ENCODE measurements at regions not wholly inside any gene's neighbourhood (a gene's known extent, or its start where the extent isn't known, plus 50 kb on each side); places are given as distances from the start of the nearest gene placed in this dataset.

DNA sequence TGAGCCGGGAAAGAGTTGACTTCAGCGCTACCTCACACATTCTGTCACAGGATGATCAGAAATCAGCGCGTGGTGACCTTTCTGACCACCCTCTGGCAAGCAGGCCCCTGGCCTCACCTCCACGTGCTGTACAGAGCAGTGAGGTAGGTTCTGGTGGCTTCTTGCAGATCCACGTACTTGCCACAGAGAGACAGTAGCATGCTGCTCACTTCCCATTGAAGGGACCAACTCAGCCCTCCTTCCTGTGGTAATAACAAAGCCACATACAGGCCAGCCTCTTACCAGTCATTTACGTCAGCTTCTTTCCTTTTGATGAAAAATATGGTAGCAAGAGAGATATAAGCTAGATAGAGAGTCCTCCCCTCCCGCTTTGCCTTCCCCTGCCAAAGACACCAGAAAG lies 200.7 kb downstream of the CHRM3 start:
- H3K27me3 Mint-ChIP-seq (ENCODE audit: insufficient read depth, low read depth, poor library complexity): no peaks in the 10 kb centered on the region
- DNase-seq (ENCODE audit: low spot score) (peak; percentile 11), ATAC-seq (peak; percentile 67)
- Histone ChIP-seq H3K79me2 (replicated peaks; ENCODE audit: insufficient read depth) (no peaks in the 10 kb centered on the region), H3K9me2 (ENCODE audit: insufficient read depth) (no peaks in the 10 kb centered on the region), H3K4me2 (no peak overlapping the region), H4K20me1 (replicated peaks; ENCODE audit: insufficient read depth) (no peaks in the 10 kb centered on the region; the same call in 1 of the 2 replicates), H3K4me3 (no peak overlapping the region), H3F3A (replicated peaks; ENCODE audit: low read depth) (no peaks in the 10 kb centered on the region), H3K27me3 (ENCODE audit: insufficient read depth) (no peaks in the 10 kb centered on the region), H3K4me1 (ENCODE audit: insufficient read depth) (no peaks in the 10 kb centered on the region), H3K36me3 (ENCODE audit: insufficient read depth) (no peaks in the 10 kb centered on the region), H2AFZ (no peak overlapping the region), H3K27ac (ENCODE audit: low read depth) (no peak overlapping the region)
- H3K4me1 Mint-ChIP-seq: peaks cover 4% of the 10 kb centered on the region; the same call in 2 of the 3 replicates
- H3K27ac Mint-ChIP-seq: no peak overlapping the region
- TF ChIP-seq, protein P1, sequence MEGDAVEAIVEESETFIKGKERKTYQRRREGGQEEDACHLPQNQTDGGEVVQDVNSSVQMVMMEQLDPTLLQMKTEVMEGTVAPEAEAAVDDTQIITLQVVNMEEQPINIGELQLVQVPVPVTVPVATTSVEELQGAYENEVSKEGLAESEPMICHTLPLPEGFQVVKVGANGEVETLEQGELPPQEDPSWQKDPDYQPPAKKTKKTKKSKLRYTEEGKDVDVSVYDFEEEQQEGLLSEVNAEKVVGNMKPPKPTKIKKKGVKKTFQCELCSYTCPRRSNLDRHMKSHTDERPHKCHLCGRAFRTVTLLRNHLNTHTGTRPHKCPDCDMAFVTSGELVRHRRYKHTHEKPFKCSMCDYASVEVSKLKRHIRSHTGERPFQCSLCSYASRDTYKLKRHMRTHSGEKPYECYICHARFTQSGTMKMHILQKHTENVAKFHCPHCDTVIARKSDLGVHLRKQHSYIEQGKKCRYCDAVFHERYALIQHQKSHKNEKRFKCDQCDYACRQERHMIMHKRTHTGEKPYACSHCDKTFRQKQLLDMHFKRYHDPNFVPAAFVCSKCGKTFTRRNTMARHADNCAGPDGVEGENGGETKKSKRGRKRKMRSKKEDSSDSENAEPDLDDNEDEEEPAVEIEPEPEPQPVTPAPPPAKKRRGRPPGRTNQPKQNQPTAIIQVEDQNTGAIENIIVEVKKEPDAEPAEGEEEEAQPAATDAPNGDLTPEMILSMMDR (conservative IDR thresholded peaks at IDR 0.05; ENCODE audit: low read depth in 2 of 2): peak in 1 of 2 experiments; percentile 45; a peak in 2 of 4 replicates
- TF ChIP-seq EZH2phosphoT487 (IDR thresholded peaks at IDR 0.05; ENCODE audit: unreplicated experiment): no peak
- no peaks in the 10 kb centered on the region for H3K36me3 Mint-ChIP-seq (ENCODE audit: low read depth)
- no peaks in the 10 kb centered on the region for H3K9me3 Mint-ChIP-seq
- H3K4me3 Mint-ChIP-seq: no peak overlapping the region

- Mint-ChIP-seq H3K4me1 (peaks cover 4% of the 10 kb centered on the region; the same call in 2 of the 3 replicates), H3K36me3 (ENCODE audit: low read depth) (no peaks in the 10 kb centered on the region), H3K27ac (peak overlapping the region; percentile 47; the same call in 1 of the 2 replicates), H3K27me3 (ENCODE audit: insufficient read depth, low read depth, poor library complexity) (peaks cover under 1% of the 10 kb centered on the region), H3K9me3 (no peaks in the 10 kb centered on the region), H3K4me3 (no peak overlapping the region)
- ATAC-seq (no peak), DNase-seq (ENCODE audit: low spot score) (no peak)
- H3K9me2 ChIP-seq (ENCODE audit: insufficient read depth): no peaks in the 10 kb centered on the region
- no peaks in the 10 kb centered on the region for H3K36me3 ChIP-seq (ENCODE audit: insufficient read depth)
- TF ChIP-seq EZH2 (IDR thresholded peaks at IDR 0.05; ENCODE audit: low read depth, unreplicated experiment) (no peak), EZH2phosphoT487 (IDR thresholded peaks at IDR 0.05; ENCODE audit: unreplicated experiment) (no peak), CREB1 (CRISPR knock-in tag; IDR thresholded peaks at IDR 0.05; ENCODE audit: low read depth) (no peak), ZNF114 (CRISPR knock-in tag; IDR thresholded peaks at IDR 0.05) (no peak)
- TF ChIP-seq, protein P2, sequence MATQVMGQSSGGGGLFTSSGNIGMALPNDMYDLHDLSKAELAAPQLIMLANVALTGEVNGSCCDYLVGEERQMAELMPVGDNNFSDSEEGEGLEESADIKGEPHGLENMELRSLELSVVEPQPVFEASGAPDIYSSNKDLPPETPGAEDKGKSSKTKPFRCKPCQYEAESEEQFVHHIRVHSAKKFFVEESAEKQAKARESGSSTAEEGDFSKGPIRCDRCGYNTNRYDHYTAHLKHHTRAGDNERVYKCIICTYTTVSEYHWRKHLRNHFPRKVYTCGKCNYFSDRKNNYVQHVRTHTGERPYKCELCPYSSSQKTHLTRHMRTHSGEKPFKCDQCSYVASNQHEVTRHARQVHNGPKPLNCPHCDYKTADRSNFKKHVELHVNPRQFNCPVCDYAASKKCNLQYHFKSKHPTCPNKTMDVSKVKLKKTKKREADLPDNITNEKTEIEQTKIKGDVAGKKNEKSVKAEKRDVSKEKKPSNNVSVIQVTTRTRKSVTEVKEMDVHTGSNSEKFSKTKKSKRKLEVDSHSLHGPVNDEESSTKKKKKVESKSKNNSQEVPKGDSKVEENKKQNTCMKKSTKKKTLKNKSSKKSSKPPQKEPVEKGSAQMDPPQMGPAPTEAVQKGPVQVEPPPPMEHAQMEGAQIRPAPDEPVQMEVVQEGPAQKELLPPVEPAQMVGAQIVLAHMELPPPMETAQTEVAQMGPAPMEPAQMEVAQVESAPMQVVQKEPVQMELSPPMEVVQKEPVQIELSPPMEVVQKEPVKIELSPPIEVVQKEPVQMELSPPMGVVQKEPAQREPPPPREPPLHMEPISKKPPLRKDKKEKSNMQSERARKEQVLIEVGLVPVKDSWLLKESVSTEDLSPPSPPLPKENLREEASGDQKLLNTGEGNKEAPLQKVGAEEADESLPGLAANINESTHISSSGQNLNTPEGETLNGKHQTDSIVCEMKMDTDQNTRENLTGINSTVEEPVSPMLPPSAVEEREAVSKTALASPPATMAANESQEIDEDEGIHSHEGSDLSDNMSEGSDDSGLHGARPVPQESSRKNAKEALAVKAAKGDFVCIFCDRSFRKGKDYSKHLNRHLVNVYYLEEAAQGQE (IDR thresholded peaks at IDR 0.05; ENCODE audit: unreplicated experiment): no peak
- no peak overlapping the region for H3K4me3 ChIP-seq
- no peaks in the 10 kb centered on the region for H3K27me3 ChIP-seq (ENCODE audit: insufficient read depth)
- no peaks in the 10 kb centered on the region; the same call in 1 of the 2 replicates for H4K20me1 ChIP-seq (replicated peaks; ENCODE audit: insufficient read depth)
- H3K27ac ChIP-seq (ENCODE audit: low read depth): no peak overlapping the region
- no peaks in the 10 kb centered on the region for H3F3A ChIP-seq (replicated peaks; ENCODE audit: low read depth)
- H3K79me2 ChIP-seq (replicated peaks; ENCODE audit: insufficient read depth): no peaks in the 10 kb centered on the region
- H3K4me1 ChIP-seq (ENCODE audit: insufficient read depth): no peaks in the 10 kb centered on the region
- H3K4me2 ChIP-seq: no peak overlapping the region
- H2AFZ ChIP-seq: no peak overlapping the region
These were observed 201.4 kb downstream of the CHRM3 start for GRCh38 chr1:239587574-239588369.

Data from GM23338 (cell line).